AG04450 (cell line): ENCODE measurements at regions not wholly inside any gene's neighbourhood (a gene's known extent, or its start where the extent isn't known, plus 50 kb on each side); places are given as distances from the start of the nearest gene placed in this dataset.

Source experiments
- CTCF ChIA-PET: fragments of 300-600, 350-600 bp; formaldehyde crosslinking; extraction: SDS; loops from one replicate; lab custom pipeline; 2022; ENCODE audit warnings: antibody characterized with exemption, inconsistent platforms; lab: Charles Lee
- POLR2A ChIA-PET: fragments of 350-600 bp; formaldehyde crosslinking; extraction: SDS; loops from one replicate; lab custom pipeline; 2021; ENCODE audit warnings: antibody characterized with exemption, inconsistent platforms; lab: Yijun Ruan, JAX
- DNase-seq: peaks from one replicate; pipeline ENCODE4 v3.0.0-alpha.2; 2011; ENCODE audit warnings: low read depth, low spot score
- H3K27ac ChIP-seq: one replicate; pipeline ENCODE4 v1.5.1; 2012; ENCODE audit warnings: low read depth, low read length, control low read depth
- H3K27me3 ChIP-seq: one replicate; pipeline ENCODE4 v1.6.0; 2012; ENCODE audit warnings: low read length; ENCODE audit not compliant: control insufficient read depth, insufficient read depth
- H3K4me3 ChIP-seq: 2 replicates; pipeline ENCODE4 v1.5.1; 2011; ENCODE audit warnings: mild to moderate bottlenecking, low read depth, low read length, control low read depth
- H3K9me3 ChIP-seq: 2 replicates; pipeline ENCODE4 v1.5.1; 2012; ENCODE audit warnings: low read length; ENCODE audit not compliant: control insufficient read depth, insufficient read depth
- CTCF ChIP-seq: IDR thresholded peaks from 2 replicates; pipeline ENCODE4 v1.5.1; 2011; ENCODE audit warnings: low read depth, low read length, control low read depth, inconsistent platforms

GRCh38 chr5:121581588-121581987, 270.1 kb upstream of the FTMT start:
- no peak for DNase-seq
- no peaks in the 10 kb centered on the region for H3K27me3 ChIP-seq
- ChIA-PET CTCF (no interaction called here), POLR2A (no interaction called here)
- TF ChIP-seq CTCF: no peak
- no peak overlapping the region for H3K27ac ChIP-seq
- no peak overlapping the region for H3K4me3 ChIP-seq
- H3K9me3 ChIP-seq: no peaks in the 10 kb centered on the region

- POLR2A ChIA-PET: no interaction called here
- DNase-seq: no peak
- H3K4me3 ChIP-seq: no peak overlapping the region
- CTCF ChIA-PET: no interaction called here
- H3K27me3 ChIP-seq: no peaks in the 10 kb centered on the region
- no peak overlapping the region for H3K27ac ChIP-seq
- H3K9me3 ChIP-seq: no peaks in the 10 kb centered on the region
- TF ChIP-seq CTCF: no peak
These were observed 254.8 kb upstream of the FTMT start for GRCh38 chr5:121596882-121597281.

GRCh38 chr5:121608826-121609225, 242.9 kb upstream of the FTMT start:
- TF ChIP-seq CTCF: no peak
- H3K4me3 ChIP-seq: no peak overlapping the region
- H3K27ac ChIP-seq: no peak overlapping the region
- no peak for DNase-seq
- ChIA-PET CTCF (no interaction called here), POLR2A (no interaction called here)
- no peaks in the 10 kb centered on the region for H3K27me3 ChIP-seq
- H3K9me3 ChIP-seq: no peaks in the 10 kb centered on the region

- ChIA-PET POLR2A (no interaction called here), CTCF (no interaction called here)
- no peak for DNase-seq
- H3K9me3 ChIP-seq: no peaks in the 10 kb centered on the region
- no peak for TF ChIP-seq CTCF
- no peaks in the 10 kb centered on the region for H3K27me3 ChIP-seq
- no peak overlapping the region for H3K4me3 ChIP-seq
- H3K27ac ChIP-seq: no peak overlapping the region
These were observed 227.6 kb upstream of the FTMT start for GRCh38 chr5:121624035-121624434.

GRCh38 chr5:121628783-121629182, 222.9 kb upstream of the FTMT start:
- POLR2A ChIA-PET: no interaction called here
- TF ChIP-seq CTCF: no peak
- H3K27ac ChIP-seq: no peak overlapping the region
- no peak for DNase-seq
- CTCF ChIA-PET: no interaction called here
- H3K27me3 ChIP-seq: no peaks in the 10 kb centered on the region
- H3K9me3 ChIP-seq: no peaks in the 10 kb centered on the region
- no peak overlapping the region for H3K4me3 ChIP-seq
